ENCODE measurements at regions not wholly inside any gene's neighbourhood (a gene's known extent, or its start where the extent isn't known, plus 50 kb on each side); places are given as distances from the start of the nearest gene placed in this dataset.
"Not testable (repeated sequence)": the region's sequence is repeated elsewhere in the genome, so short reads cannot be mapped to it uniquely, and the experiment has no call there.

DNA sequence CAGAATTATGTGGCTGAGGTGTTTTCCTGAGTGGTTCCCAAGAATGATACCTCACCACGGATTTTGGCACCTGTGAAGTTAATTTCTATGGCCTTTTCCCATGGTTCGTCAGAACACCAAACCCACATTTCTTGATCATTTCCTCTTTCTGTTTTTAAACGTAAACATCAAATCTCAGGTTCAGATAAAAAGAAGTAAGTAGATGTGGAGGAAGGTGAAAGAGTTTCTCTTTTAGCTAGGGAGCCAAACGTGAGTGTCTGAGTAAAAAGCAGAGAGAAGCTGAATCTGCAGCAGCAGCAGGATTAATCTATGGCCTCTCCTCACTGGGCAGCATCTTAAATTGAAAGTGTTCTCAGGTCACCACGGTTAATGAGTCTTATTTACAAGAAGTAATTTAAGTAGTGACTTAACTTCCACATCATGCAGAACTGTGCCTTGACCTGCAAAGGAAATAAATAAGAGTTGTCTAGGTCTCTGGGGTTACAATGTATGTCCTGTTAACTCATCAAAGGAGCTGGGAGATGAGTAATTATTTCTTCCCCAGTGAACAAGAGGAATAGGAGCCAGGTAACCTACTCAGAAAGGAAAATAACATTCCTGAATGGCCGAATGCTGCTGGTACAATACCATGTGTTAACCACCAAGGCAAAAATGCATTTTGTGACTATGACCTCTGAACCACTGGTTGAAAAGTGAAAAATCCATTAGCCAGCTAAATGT, 139.6 kb upstream of the NETO1 start:
- Mint-ChIP-seq H3K4me1 (ENCODE audit: low read depth) (no peaks in the 10 kb centered on the region), H3K36me3 (ENCODE audit: low read depth) (no peaks in the 10 kb centered on the region), H3K27me3 (no peaks in the 10 kb centered on the region), H3K27ac (no peak overlapping the region), H3K4me3 (no peak overlapping the region), H3K9me3 (peaks cover 10% of the 10 kb centered on the region)
- intact Hi-C loops (cut with micrococcal nuclease) = no loop called here

DNA sequence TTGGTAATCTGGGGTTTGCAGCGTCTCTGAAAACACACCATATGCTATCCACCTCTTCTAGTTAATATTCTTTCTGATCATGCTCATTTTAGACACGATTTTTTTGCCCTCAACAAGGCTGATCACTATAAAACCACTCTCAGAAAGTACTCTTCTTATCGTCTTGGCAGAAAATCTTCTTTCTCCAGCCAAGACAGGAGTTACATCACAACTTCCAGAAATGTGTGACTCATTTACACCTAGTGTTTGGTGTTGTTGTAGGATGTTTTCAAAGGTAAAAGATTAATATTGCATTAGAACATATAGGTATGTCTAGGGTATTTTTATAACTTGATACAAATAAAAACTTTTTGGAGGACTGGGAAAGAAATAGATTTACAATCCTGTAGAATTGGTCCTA, 138.5 kb upstream of the NETO1 start:
- H3K9me3 Mint-ChIP-seq = peaks cover 8% of the 10 kb centered on the region
- no peaks in the 10 kb centered on the region for H3K4me1 Mint-ChIP-seq (ENCODE audit: low read depth)
- no peaks in the 10 kb centered on the region for H3K36me3 Mint-ChIP-seq (ENCODE audit: low read depth)
- intact Hi-C loops (cut with micrococcal nuclease) = no loop called here
- H3K4me3 Mint-ChIP-seq = no peak overlapping the region
- H3K27me3 Mint-ChIP-seq = no peaks in the 10 kb centered on the region
- H3K27ac Mint-ChIP-seq = no peak overlapping the region

DNA sequence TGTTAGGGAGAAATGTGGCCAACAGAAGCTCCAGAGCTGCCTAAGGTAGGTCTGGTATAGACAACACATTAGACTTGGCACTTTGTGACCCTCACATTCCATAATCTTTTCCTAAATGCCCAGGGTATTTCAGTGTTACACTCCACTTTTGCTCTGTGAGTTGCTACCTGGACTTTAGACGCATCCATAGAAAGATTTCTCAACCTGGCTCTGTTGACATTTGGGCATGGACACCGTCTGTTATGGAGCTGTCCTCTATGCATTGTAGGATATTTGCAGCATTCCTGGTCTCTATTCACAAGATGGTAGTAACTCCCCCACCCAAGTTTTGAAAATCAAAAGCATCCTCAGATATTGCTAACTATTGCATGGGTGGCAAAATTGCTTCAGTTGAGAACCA, 136.5 kb upstream of the NETO1 start:
- no peaks in the 10 kb centered on the region for H3K9me3 Mint-ChIP-seq
- H3K36me3 Mint-ChIP-seq (ENCODE audit: low read depth) = no peaks in the 10 kb centered on the region
- no peaks in the 10 kb centered on the region for H3K4me1 Mint-ChIP-seq (ENCODE audit: low read depth)
- H3K4me3 Mint-ChIP-seq = no peak overlapping the region
- no peak overlapping the region for H3K27ac Mint-ChIP-seq
- H3K27me3 Mint-ChIP-seq = no peaks in the 10 kb centered on the region
- intact Hi-C loops (cut with micrococcal nuclease) = no loop called here

DNA sequence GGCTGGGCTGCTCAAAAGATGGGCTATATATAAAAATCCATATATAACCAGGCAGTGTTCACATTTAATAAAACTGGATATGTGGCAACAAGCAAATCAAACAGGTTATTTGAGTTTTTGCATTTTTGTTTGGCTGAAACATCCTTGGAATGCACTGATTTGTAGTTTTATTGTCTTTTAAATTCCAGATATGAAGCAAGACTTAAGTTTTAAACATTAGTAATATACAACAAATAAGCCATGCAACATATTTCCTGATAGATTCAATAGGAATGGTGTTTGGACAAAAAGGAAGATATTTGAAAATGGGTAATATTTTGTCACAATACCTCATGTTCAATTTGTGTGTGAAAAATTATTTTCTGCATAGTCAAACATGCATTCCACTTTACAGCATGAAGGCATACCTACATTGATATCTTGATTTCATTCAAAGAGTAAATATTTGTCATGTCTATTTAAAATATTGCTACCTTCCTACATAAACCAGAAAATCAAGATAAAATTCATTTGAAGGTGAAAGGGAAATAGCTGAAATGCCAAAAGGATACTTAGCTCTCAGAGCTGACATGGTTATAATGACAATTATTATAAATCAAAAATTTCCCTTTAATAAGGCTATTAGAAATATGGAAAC, 132.3 kb upstream of the NETO1 start:
- Mint-ChIP-seq H3K36me3 (ENCODE audit: low read depth) (no peaks in the 10 kb centered on the region), H3K4me3 (no peak overlapping the region), H3K9me3 (no peaks in the 10 kb centered on the region), H3K27me3 (no peaks in the 10 kb centered on the region), H3K27ac (no peak overlapping the region), H3K4me1 (ENCODE audit: low read depth) (no peaks in the 10 kb centered on the region)
- intact Hi-C loops (cut with micrococcal nuclease) = no loop called here

DNA sequence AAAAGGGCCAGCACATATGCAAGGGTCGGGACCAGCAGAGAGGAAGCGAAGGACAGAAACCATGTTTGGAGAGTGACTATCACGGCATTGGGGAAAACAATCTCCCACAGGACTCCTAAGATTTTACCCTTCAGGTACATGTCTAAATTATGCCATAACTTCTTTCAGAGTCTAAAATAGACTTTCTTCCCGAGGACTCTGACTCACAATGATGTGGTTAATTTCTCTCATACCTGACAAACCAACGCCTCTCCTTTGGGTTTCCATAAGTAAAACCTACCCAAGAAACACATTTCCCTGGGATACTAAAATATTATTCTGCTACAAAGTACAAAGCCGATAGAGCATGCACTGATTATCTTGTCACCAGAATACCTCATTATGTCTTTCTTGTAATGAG, 127.8 kb upstream of the NETO1 start:
- no peaks in the 10 kb centered on the region for H3K27me3 Mint-ChIP-seq
- H3K4me3 Mint-ChIP-seq = no peak overlapping the region
- H3K36me3 Mint-ChIP-seq (ENCODE audit: low read depth) = no peaks in the 10 kb centered on the region
- no peaks in the 10 kb centered on the region for H3K4me1 Mint-ChIP-seq (ENCODE audit: low read depth)
- intact Hi-C loops (cut with micrococcal nuclease) = no loop called here
- H3K27ac Mint-ChIP-seq = no peak overlapping the region
- peaks cover 10% of the 10 kb centered on the region for H3K9me3 Mint-ChIP-seq

DNA sequence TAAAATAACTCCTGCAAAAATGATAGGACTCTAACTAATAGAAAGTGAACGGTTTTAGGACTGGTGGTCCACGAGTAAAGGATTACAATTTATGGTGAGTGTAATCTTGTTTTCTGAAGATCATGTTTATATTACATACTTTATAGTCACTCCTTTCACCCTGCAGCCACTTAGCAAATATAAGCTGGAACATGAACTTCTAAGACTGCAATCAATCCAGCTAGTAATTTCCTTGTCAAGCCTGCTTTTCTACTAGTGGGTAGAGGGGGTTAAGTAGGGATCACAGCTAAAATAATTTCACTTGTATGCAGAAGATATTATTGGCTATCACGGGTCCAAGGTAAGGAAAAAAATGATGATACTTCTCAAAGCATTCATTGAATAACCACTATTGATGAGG, 125.5 kb upstream of the NETO1 start:
- peaks cover 10% of the 10 kb centered on the region for H3K9me3 Mint-ChIP-seq
- H3K4me3 Mint-ChIP-seq = no peak overlapping the region
- H3K27me3 Mint-ChIP-seq = no peaks in the 10 kb centered on the region
- no peaks in the 10 kb centered on the region for H3K4me1 Mint-ChIP-seq (ENCODE audit: low read depth)
- H3K36me3 Mint-ChIP-seq (ENCODE audit: low read depth) = no peaks in the 10 kb centered on the region
- intact Hi-C loops (cut with micrococcal nuclease) = no loop called here
- no peak overlapping the region for H3K27ac Mint-ChIP-seq

DNA sequence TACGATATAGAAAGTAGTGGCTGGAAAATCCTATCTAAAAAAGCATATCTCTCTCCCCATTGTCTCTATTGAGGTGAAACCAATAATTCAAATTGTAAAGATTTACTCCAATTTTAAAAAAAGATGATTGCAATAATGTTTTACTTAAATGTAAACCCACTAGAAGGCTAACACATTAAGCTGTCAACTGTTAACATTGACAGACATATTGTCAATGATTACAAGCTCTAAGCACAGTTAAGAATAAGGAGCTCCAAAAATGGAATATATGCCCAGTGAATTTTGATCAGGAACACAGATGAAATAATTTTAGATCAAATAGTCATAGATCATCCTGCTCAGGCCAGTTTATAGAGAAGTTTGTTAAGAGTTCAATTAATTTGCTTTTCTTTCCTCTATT, 123.6 kb upstream of the NETO1 start:
- no peaks in the 10 kb centered on the region for H3K36me3 Mint-ChIP-seq (ENCODE audit: low read depth)
- no peaks in the 10 kb centered on the region for H3K4me1 Mint-ChIP-seq (ENCODE audit: low read depth)
- peaks cover 10% of the 10 kb centered on the region for H3K9me3 Mint-ChIP-seq
- intact Hi-C loops (cut with micrococcal nuclease) = no loop called here
- H3K27me3 Mint-ChIP-seq = no peaks in the 10 kb centered on the region
- no peak overlapping the region for H3K27ac Mint-ChIP-seq
- no peak overlapping the region for H3K4me3 Mint-ChIP-seq

DNA sequence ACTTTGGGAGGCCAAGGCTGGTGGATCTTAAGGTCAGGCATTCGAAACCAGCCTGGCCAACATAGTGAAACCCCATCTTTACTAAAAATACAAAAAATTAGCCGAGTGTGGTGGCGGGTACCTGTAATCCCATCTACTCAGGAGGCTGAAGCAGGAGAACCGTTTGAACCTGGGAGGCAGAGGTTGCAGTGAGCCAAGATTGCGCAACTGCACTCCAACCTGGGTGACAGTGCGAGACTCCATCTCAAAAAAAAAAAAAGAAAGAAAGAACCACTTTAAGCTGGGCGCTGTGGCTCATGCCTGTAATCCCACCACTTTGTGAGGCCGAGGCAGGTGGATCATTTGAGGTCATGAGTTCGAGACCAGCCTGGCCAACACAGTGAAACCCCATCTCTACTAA, 119.8 kb upstream of the NETO1 start:
- H3K4me1 Mint-ChIP-seq (ENCODE audit: low read depth); H3K9me3 Mint-ChIP-seq; intact Hi-C loops (cut with micrococcal nuclease); H3K36me3 Mint-ChIP-seq (ENCODE audit: low read depth); H3K27ac Mint-ChIP-seq; H3K27me3 Mint-ChIP-seq; H3K4me3 Mint-ChIP-seq: not testable (repeated sequence)

DNA sequence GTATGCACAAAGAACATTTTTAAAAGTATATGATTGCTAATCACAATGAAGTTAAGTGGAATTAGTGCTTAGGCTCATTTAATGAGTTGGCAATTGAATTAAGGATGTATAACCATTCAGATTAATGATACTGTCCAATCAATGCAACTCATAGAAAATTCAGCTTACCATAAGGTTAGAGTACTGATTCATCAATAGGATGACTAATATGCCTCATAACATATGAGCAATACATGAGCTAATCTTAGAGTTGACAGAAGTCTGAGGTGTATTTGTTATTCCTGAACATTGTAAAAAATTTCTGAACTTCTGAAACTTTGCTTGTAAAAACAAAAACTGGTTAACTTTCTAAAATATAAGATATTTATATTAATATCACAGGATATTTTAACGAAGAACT, 118.3 kb upstream of the NETO1 start:
- intact Hi-C loops (cut with micrococcal nuclease) = no loop called here
- Mint-ChIP-seq H3K36me3 (ENCODE audit: low read depth) (no peaks in the 10 kb centered on the region), H3K9me3 (peaks cover 4% of the 10 kb centered on the region), H3K4me3 (no peak overlapping the region), H3K27ac (no peak overlapping the region), H3K27me3 (no peaks in the 10 kb centered on the region), H3K4me1 (ENCODE audit: low read depth) (no peaks in the 10 kb centered on the region)

DNA sequence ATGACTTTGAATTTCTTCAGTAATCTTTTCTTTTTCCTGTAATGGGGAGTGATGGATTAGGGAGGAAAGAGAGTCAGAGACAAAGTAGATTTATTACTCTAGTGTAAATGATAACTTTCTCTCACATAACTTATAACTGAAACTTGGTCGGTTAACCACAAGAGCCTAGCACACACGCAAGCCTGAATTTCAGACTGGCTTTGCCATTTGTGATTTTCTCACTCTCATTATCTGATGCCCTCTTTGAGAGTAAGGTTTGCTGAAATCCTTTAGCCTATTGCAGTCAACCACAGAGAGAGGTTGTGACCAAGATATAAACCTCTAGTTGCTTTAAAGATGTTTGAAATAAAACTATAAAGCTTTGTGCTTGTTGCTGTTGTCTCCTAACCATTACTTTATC, 117.9 kb upstream of the NETO1 start:
- Mint-ChIP-seq H3K4me1 (ENCODE audit: low read depth) (no peaks in the 10 kb centered on the region), H3K9me3 (peaks cover 8% of the 10 kb centered on the region), H3K36me3 (ENCODE audit: low read depth) (no peaks in the 10 kb centered on the region), H3K27me3 (no peaks in the 10 kb centered on the region), H3K27ac (no peak overlapping the region), H3K4me3 (no peak overlapping the region)
- intact Hi-C loops (cut with micrococcal nuclease) = no loop called here

DNA sequence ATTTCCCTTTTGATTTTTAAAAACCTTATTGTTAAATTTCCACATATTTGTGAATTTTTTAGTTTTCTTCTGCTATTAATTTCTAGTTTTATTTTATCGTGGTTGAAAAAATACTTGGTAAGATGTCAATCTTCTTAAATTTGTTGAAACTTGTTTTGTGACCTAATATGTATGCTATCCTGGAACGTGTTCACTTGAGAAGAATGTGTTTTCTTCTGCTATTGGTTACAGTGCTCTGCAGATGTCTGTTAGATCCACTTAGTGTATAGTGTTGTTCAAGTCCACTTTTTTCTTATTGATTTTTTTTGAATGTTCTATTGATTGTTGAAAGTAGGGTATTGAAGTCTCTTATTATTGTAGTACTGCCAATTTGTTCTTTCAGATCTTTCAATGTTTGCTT, 116.5 kb upstream of the NETO1 start:
- Mint-ChIP-seq H3K27me3 (no peaks in the 10 kb centered on the region), H3K4me1 (ENCODE audit: low read depth) (no peaks in the 10 kb centered on the region), H3K27ac (no peak overlapping the region), H3K4me3 (no peak overlapping the region), H3K36me3 (ENCODE audit: low read depth) (no peaks in the 10 kb centered on the region), H3K9me3 (peaks cover 8% of the 10 kb centered on the region)
- intact Hi-C loops (cut with micrococcal nuclease) = no loop called here

DNA sequence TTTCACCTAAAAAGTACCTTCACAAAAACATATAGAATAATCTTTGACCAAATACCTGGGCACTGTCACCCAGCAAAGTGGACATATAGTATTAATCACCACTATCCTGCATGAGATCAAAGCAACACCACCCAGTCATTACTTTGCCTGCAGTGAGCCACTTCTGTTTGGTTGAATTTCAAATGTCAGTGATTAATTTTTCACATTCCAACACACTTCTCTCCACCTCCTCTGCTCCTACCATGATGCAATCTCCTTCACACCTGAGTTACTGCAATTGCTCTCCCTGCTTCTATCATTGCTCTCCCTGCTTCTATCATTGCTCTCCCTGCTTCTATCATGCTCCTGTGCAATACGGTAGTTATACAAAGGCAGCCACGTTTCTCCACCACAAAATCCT, 106.1 kb upstream of the NETO1 start:
- intact Hi-C loops (cut with micrococcal nuclease) = no loop called here
- no peak overlapping the region for H3K4me3 Mint-ChIP-seq
- H3K9me3 Mint-ChIP-seq = peaks cover 26% of the 10 kb centered on the region
- H3K27me3 Mint-ChIP-seq = no peaks in the 10 kb centered on the region
- H3K36me3 Mint-ChIP-seq (ENCODE audit: low read depth) = no peaks in the 10 kb centered on the region
- H3K27ac Mint-ChIP-seq = no peak overlapping the region
- no peaks in the 10 kb centered on the region for H3K4me1 Mint-ChIP-seq (ENCODE audit: low read depth)

DNA sequence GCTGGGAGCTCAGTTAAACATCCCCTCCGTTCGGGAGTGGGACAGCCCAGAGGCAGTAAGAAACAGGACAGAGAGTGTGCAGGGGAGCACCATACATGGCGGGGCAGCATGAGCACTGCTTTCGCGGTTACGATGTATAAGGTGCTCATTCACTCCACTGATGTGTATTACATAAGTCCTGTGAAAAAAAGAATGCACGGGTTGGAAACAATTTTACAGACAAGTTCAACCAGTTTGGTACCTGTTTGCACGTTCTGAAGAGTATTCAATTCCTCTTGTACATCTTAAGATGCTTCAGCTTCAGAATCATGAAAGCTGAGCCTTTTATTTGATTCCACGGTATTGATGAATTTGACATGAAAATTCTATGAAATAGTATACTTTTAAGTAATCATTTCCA, 97.8 kb upstream of the NETO1 start:
- intact Hi-C loops (cut with micrococcal nuclease) = no loop called here
- Mint-ChIP-seq H3K27me3 (no peaks in the 10 kb centered on the region), H3K36me3 (ENCODE audit: low read depth) (no peaks in the 10 kb centered on the region), H3K4me1 (ENCODE audit: low read depth) (no peaks in the 10 kb centered on the region), H3K9me3 (peaks cover 46% of the 10 kb centered on the region), H3K27ac (no peak overlapping the region), H3K4me3 (no peak overlapping the region)

DNA sequence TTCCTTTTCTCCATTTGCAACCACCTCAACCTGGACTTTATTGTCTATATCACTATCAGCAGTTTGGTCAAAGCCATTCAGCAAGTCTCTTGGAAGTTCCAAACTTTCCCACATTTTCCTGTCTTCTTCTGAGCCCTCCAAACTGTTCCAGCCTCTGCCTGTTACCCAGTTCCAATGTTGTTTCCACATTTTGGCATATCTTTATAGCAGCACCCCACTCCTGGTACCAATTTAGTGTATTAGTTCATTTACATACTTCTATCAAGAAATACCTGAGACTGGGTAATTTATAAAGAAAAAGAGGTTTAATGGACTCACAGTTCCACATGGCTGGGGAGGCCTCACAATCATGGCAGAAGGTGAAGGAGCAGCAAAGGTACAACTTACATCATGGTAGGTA, 90.4 kb upstream of the NETO1 start:
- H3K9me3 Mint-ChIP-seq = peaks cover 58% of the 10 kb centered on the region
- H3K27me3 Mint-ChIP-seq; H3K4me1 Mint-ChIP-seq (ENCODE audit: low read depth); H3K36me3 Mint-ChIP-seq (ENCODE audit: low read depth); H3K27ac Mint-ChIP-seq; intact Hi-C loops (cut with micrococcal nuclease); H3K4me3 Mint-ChIP-seq: not testable (repeated sequence)

DNA sequence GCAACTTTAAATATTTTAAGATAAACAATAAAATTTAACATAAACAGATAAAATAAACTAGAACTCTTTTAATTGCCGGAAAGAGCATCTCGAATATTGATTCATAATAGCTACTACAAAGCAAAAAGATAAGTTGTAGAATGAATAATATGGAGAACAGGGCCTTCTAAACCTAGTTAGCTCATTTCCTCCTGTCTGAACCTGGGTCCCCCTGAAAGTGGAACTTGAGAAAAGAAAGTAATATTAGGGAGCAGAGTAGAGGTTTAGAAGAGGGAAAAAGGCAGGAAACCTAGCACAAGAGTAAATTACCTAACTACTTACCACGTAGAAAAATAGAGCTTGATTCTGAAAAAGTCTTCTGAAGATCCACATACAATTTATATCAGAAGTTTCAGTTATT, 80.7 kb upstream of the NETO1 start:
- intact Hi-C loops (cut with micrococcal nuclease) = no loop called here
- H3K4me3 Mint-ChIP-seq = no peak overlapping the region
- no peaks in the 10 kb centered on the region for H3K4me1 Mint-ChIP-seq (ENCODE audit: low read depth)
- no peaks in the 10 kb centered on the region for H3K36me3 Mint-ChIP-seq (ENCODE audit: low read depth)
- no peak overlapping the region for H3K27ac Mint-ChIP-seq
- H3K9me3 Mint-ChIP-seq = no peaks in the 10 kb centered on the region
- no peaks in the 10 kb centered on the region for H3K27me3 Mint-ChIP-seq

All from dendritic cell treated with granulocyte-macrophage colony-stimulating factor and Interleukin-4, amounts not matched to agents 40 ng/mL and 50 ng/mL, for 4 days (primary cell).